Testis (tissue), 2 donors: ENCODE measurements at regions not wholly inside any gene's neighbourhood (a gene's known extent, or its start where the extent isn't known, plus 50 kb on each side); places are given as distances from the start of the nearest gene placed in this dataset.

ENCODE experiments used
- DNase-seq: peaks from one replicate; pipeline ENCODE4 v3.0.0-alpha.2; 2019
- H3K27ac ChIP-seq, 2 donors: fragments of 200-600 bp; sonication (generic); one replicate each; pipeline ENCODE4 v1.5.1; 2019
- H3K27me3 ChIP-seq: fragments of 200-600 bp; sonication (generic); one replicate; pipeline ENCODE4 v1.5.1; 2019
- H3K36me3 ChIP-seq: fragments of 200-600 bp; sonication (generic); one replicate; pipeline ENCODE4 v1.5.1; 2017; ENCODE audit warnings: low read depth; ENCODE audit errors: missing control alignments
- H3K4me1 ChIP-seq: fragments of 200-600 bp; sonication (generic); one replicate; pipeline ENCODE4 v1.5.1; 2019
- H3K4me3 ChIP-seq, 2 donors: fragments of 200-600 bp; sonication (generic); one replicate each; pipeline ENCODE4 v1.5.1; 2017 to 2019
- H3K9me3 ChIP-seq: fragments of 200-600 bp; sonication (generic); one replicate; pipeline ENCODE4 v1.5.1; 2017
- POLR2A ChIP-seq: fragments of 450-650 bp; IDR thresholded peaks from one replicate; pipeline ENCODE4 v1.6.1; 2017; ENCODE audit warnings: antibody characterized with exemption, mild to moderate bottlenecking, moderate library complexity
- WGBS, 2 donors: methylation state at CpG; one replicate each; pipeline ENCODE4 v1.1.5; 2018; 5-methylcytosine and 5-hydroxymethylcytosine counted together
- intact Hi-C: fragments of 100-400 bp; cut with DNase I; formaldehyde crosslinking; loops from one replicate; pipeline ENCODE4 v1.15.1; 2023; ENCODE audit warnings: low total_unique reads
- TF ChIP-seq, protein P1 (sequence below), 3 experiments: fragments of 450-650 bp in 2 of 3; fragments of 200-600 bp in 1 of 3; sonication (generic) in 1 of 3; IDR thresholded peaks; one replicate each; pipeline ENCODE4 v1.5.1; 2016 to 2019; ENCODE audit warnings: antibody characterized with exemption in 3 of 3, mild to moderate bottlenecking in 2 of 3, moderate library complexity in 1 of 3

DNA sequence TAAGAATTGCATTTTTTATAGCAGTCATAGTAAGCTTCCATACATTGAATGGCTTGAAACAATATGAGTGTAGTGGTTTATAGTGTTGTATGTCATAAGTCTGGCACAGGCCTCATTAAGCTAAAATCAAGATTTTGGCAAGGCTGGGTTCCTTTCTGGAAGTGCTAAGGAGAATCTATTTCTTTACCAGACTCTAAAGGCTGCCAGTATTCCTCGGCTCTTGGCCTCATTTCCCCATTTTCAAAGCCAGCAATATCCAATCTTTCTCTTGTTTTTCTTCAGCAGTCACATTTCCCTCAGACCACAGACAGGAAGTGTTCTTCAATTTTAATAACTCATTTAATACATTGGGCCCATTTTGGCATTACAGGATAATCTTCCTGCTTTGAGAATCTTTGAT lies 1155.5 kb upstream of the PABPC4L start:
- Histone ChIP-seq H3K4me3 (no peak overlapping the region), H3K27me3 (no peaks in the 10 kb centered on the region), H3K27ac (no peak overlapping the region), H3K4me1 (no peaks in the 10 kb centered on the region), H3K9me3 (no peaks in the 10 kb centered on the region), H3K36me3 (no peaks in the 10 kb centered on the region)
- DNase-seq, result no peak
- TF ChIP-seq POLR2A, result no peak
- TF ChIP-seq, protein P1, sequence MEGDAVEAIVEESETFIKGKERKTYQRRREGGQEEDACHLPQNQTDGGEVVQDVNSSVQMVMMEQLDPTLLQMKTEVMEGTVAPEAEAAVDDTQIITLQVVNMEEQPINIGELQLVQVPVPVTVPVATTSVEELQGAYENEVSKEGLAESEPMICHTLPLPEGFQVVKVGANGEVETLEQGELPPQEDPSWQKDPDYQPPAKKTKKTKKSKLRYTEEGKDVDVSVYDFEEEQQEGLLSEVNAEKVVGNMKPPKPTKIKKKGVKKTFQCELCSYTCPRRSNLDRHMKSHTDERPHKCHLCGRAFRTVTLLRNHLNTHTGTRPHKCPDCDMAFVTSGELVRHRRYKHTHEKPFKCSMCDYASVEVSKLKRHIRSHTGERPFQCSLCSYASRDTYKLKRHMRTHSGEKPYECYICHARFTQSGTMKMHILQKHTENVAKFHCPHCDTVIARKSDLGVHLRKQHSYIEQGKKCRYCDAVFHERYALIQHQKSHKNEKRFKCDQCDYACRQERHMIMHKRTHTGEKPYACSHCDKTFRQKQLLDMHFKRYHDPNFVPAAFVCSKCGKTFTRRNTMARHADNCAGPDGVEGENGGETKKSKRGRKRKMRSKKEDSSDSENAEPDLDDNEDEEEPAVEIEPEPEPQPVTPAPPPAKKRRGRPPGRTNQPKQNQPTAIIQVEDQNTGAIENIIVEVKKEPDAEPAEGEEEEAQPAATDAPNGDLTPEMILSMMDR (IDR thresholded peaks at IDR 0.05), result no peak
- intact Hi-C loops, result no loop called here
- whole genome bisulfite sequencing, 2 donors, result 54 to 65% methylated on average over 1 of the region's 1 CpG

DNA sequence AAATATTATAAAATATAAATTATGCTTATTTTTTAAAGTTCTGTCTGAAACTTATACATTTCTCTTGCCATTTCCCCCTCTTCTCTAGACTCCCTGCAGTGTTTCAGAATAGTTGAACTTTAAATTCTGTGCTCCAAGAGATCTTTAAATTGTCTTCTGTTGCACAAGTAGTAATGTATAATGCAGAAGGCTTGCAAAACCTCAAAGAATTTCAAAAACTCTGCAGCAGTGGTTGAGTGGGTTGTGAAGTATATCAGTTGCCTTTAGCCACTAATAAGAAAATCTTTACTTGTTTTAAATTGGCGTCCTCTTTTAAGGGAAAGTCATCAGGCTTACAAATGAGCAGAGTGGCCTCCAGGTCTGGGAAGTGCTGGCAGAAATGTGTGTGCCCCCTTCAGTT lies 1153.3 kb upstream of the PABPC4L start:
- intact Hi-C loops, result no loop called here
- no peak for TF ChIP-seq POLR2A
- TF ChIP-seq, protein P1 (IDR thresholded peaks at IDR 0.05), result no peak
- DNase-seq, result no peak
- Histone ChIP-seq H3K4me3 (no peak overlapping the region), H3K4me1 (no peaks in the 10 kb centered on the region), H3K27me3 (no peaks in the 10 kb centered on the region), H3K27ac (no peak overlapping the region), H3K9me3 (no peaks in the 10 kb centered on the region), H3K36me3 (no peaks in the 10 kb centered on the region)
- WGBS, 2 donors, result 75 to 87% methylated on average over 1 of the region's 1 CpG

DNA sequence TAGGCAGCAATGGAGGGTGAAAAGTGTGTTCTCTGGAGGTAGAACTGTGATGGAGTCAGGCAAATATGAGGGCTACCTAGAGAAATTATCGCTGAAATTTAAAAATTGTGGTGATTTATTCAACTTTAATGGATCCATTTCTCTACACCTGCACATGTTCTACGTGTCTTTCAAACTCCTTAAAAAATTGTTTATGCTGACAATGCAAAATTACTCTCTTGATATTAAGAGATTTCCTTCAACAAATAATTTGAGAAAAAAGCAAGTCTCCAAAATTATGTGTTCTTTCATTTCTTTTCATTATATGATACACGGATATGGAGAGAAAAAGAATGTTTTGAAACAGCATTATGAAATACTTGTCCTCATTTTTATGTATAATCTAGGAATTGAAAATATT lies 1151.4 kb upstream of the PABPC4L start:
- DNase-seq, result no peak
- no peaks in the 10 kb centered on the region for H3K27me3 ChIP-seq
- H3K4me1 ChIP-seq, result no peaks in the 10 kb centered on the region
- intact Hi-C loops, result no loop called here
- TF ChIP-seq, protein P1 (IDR thresholded peaks at IDR 0.05), result no peak
- TF ChIP-seq POLR2A, result no peak
- 66 to 76% methylated on average over 3 of the region's 3 CpGs for WGBS, 2 donors
- no peaks in the 10 kb centered on the region for H3K36me3 ChIP-seq
- no peak overlapping the region for H3K4me3 ChIP-seq
- no peaks in the 10 kb centered on the region for H3K9me3 ChIP-seq
- no peak overlapping the region for H3K27ac ChIP-seq

DNA sequence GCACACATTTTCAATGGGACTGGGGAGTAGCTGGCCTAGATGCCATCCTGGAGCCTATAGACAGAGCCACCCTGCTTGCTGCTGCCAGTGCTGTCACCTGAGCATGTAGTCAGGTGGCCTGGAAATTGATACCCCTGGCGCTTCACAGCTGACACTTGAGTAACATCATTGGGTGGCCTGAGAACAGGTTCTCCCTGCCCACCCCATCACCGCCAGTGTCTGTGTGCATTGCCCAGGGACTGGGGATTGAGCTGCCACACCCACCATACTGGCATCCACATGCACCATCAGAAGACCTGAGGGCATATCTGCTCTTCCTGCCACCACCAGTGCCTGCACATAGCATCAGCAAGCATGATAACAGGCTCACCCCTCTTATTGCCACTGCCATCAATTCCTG lies 1142.9 kb upstream of the PABPC4L start:
- Histone ChIP-seq H3K4me3 (no peak overlapping the region), H3K36me3 (no peaks in the 10 kb centered on the region), H3K9me3 (no peaks in the 10 kb centered on the region), H3K4me1 (no peaks in the 10 kb centered on the region), H3K27me3 (no peaks in the 10 kb centered on the region), H3K27ac (no peak overlapping the region)
- no peak for TF ChIP-seq POLR2A
- TF ChIP-seq, protein P1 (IDR thresholded peaks at IDR 0.05), result no peak
- intact Hi-C loops, result no loop called here
- DNase-seq, result no peak
- WGBS, 2 donors, result 92% methylated on average over 2 of the region's 2 CpGs; no CpG with 5 or more reads in 1 of the 2 donors

DNA sequence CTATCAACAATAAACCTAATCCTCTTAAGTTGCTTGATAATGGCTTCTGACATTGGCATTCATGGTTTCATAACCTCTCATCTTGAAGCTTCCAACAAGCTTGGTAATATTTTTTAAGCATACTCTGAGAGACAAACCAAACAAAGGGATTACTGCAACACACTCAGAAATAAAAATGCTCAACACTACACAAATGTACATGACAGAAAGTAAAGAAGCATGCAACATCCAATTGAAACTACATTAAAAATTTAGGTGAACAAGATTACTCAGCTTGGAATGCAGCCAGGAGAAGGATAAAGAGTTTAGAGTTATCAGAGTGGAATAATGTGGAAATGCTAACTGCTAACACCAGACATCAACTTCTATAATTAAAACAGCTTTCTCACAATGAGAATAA lies 1136.6 kb upstream of the PABPC4L start:
- no peak overlapping the region for H3K4me3 ChIP-seq
- no peaks in the 10 kb centered on the region for H3K36me3 ChIP-seq
- no peaks in the 10 kb centered on the region for H3K27me3 ChIP-seq
- H3K27ac ChIP-seq, result no peak overlapping the region
- TF ChIP-seq POLR2A, result no peak
- TF ChIP-seq, protein P1 (IDR thresholded peaks at IDR 0.05), result no peak
- no peaks in the 10 kb centered on the region for H3K4me1 ChIP-seq
- no peak for DNase-seq
- H3K9me3 ChIP-seq, result no peaks in the 10 kb centered on the region
- intact Hi-C loops, result no loop called here
